H1 (cell line): ENCODE measurements at regions not wholly inside any gene's neighbourhood (a gene's known extent, or its start where the extent isn't known, plus 50 kb on each side); places are given as distances from the start of the nearest gene placed in this dataset.

ENCODE experiments used
- CTCF ChIA-PET: fragments of 300-600 bp; sonication (Branson Sonifier 250); formaldehyde crosslinking; loops from one replicate; lab custom pipeline; 2021; ENCODE audit not compliant: partially characterized antibody; lab: Charles Lee
- POLR2A ChIA-PET: fragments of 300-600 bp; sonication (Branson Sonifier 250); formaldehyde crosslinking; loops from one replicate; lab custom pipeline; 2021; ENCODE audit warnings: inconsistent platforms; ENCODE audit not compliant: partially characterized antibody; lab: Charles Lee
- DNase-seq, 2 experiments: peaks; one replicate each; pipeline versions ENCODE4 v3.0.0 to v3.0.0-alpha.2; 2010 to 2022; ENCODE audit warnings: low spot score in 2 of 2, low read depth in 1 of 2, mixed read lengths in 1 of 2
- FAIRE-seq: peaks from 2 replicates; lab custom pipeline; 2011; peaks lifted over from hg19 to GRCh38; lab: Jason Lieb, UNC
- H2AFZ ChIP-seq: 2 replicates; pipeline ENCODE4 v1.8.1; 2012; ENCODE audit warnings: low read length, inconsistent platforms
- H2AK5ac ChIP-seq: 2 replicates; pipeline ENCODE4 v1.6.1; 2013; ENCODE audit warnings: low read depth, low read length
- H2BK120ac ChIP-seq: replicated peaks from 2 replicates; pipeline ENCODE3; 2013; ENCODE audit warnings: low read depth, low read length, inconsistent platforms
- H2BK12ac ChIP-seq: 2 replicates; pipeline ENCODE4 v1.6.1; 2013; ENCODE audit warnings: low read depth, low read length
- H2BK15ac ChIP-seq: 2 replicates; pipeline ENCODE4 v1.6.1; 2013; ENCODE audit warnings: low read length
- H2BK20ac ChIP-seq: 2 replicates; pipeline ENCODE4 v1.6.1; 2013; ENCODE audit warnings: low read length
- H2BK5ac ChIP-seq: 2 replicates; pipeline ENCODE4 v1.6.1; 2013; ENCODE audit warnings: low read depth, low read length
- H3K14ac ChIP-seq: 2 replicates; pipeline ENCODE4 v1.6.1; 2013; ENCODE audit warnings: inconsistent platforms; ENCODE audit not compliant: insufficient read length
- H3K18ac ChIP-seq: 2 replicates; pipeline ENCODE4 v1.6.1; 2013; ENCODE audit warnings: low read length; ENCODE audit errors: extremely low read depth
- H3K23ac ChIP-seq: 2 replicates; pipeline ENCODE4 v1.6.1; 2013; ENCODE audit warnings: inconsistent platforms; ENCODE audit not compliant: insufficient read length
- H3K23me2 ChIP-seq: 2 replicates; pipeline ENCODE4 v1.6.1; 2013; ENCODE audit warnings: low read depth, low read length
- H3K27ac ChIP-seq: 2 replicates; pipeline ENCODE4 v1.6.1; 2011; ENCODE audit warnings: low read depth, low read length, inconsistent platforms
- H3K27me3 ChIP-seq, 4 experiments: replicated peaks in 1 of 4; 1 replicate in 1 of 4; 2 replicates in 3 of 4; pipeline versions ENCODE4 v1.6.1 to v1.8.1; 2011 to 2013; ENCODE audit warnings: low read length in 3 of 4, mild to moderate bottlenecking in 3 of 4, inconsistent platforms in 2 of 4, mixed read lengths in 2 of 4, moderate library complexity in 1 of 4; ENCODE audit not compliant: control insufficient read depth in 3 of 4, insufficient read depth in 3 of 4; ENCODE audit errors: extremely low read depth in 1 of 4
- H3K36me3 ChIP-seq, 4 experiments: 2 replicates each; pipeline versions ENCODE4 v1.6.1 to v1.8.1; 2011 to 2013; ENCODE audit warnings: mild to moderate bottlenecking in 4 of 4, low read length in 3 of 4, moderate library complexity in 2 of 4, control low read depth in 1 of 4, inconsistent platforms in 1 of 4; ENCODE audit not compliant: insufficient read depth in 4 of 4, control insufficient read depth in 2 of 4
- H3K4ac ChIP-seq: replicated peaks from 2 replicates; pipeline ENCODE3; 2013; ENCODE audit warnings: low read length, low read depth, mixed read lengths, inconsistent platforms; ENCODE audit not compliant: insufficient read length
- H3K4me1 ChIP-seq, 4 experiments: replicated peaks in 1 of 4; 1 replicate in 1 of 4; 2 replicates in 3 of 4; pipeline versions ENCODE4 v1.6.1 to v1.8.1; 2011 to 2013; ENCODE audit warnings: low read length in 3 of 4, inconsistent platforms in 2 of 4, mixed read lengths in 1 of 4; ENCODE audit not compliant: insufficient read depth in 4 of 4, control insufficient read depth in 3 of 4
- H3K4me2 ChIP-seq, 2 experiments: 2 replicates each; pipeline versions ENCODE4 v1.6.1 to v1.8.1; 2011 to 2013; ENCODE audit warnings: low read depth in 2 of 2, low read length in 2 of 2, control low read depth in 1 of 2, inconsistent platforms in 1 of 2, mild to moderate bottlenecking in 1 of 2; ENCODE audit not compliant: insufficient read depth in 1 of 2
- H3K4me3 ChIP-seq, 4 experiments: fragments of 200-600, 300-600 bp in 1 of 4; sonication (generic), shearing (Covaris generic), sonication (Bioruptor Twin) in 1 of 4; 2 replicates each; pipeline versions ENCODE4 v1.5.1 to v1.8.1; 2011 to 2016; ENCODE audit warnings: low read length in 4 of 4, low read depth in 3 of 4, control low read depth in 2 of 4, inconsistent platforms in 2 of 4, mild to moderate bottlenecking in 2 of 4, mixed read lengths in 1 of 4, moderate library complexity in 1 of 4; ENCODE audit not compliant: insufficient read depth in 2 of 4; ENCODE audit errors: extremely low read depth in 1 of 4
- H3K56ac ChIP-seq: replicated peaks from 2 replicates; pipeline ENCODE3; 2013; ENCODE audit warnings: low read depth, mild to moderate bottlenecking, mixed read lengths, low read length, inconsistent platforms; ENCODE audit not compliant: insufficient read length
- H3K79me1 ChIP-seq: 2 replicates; pipeline ENCODE4 v1.6.1; 2013; ENCODE audit warnings: low read depth, low read length, control low read depth
- H3K79me2 ChIP-seq, 2 experiments: 2 replicates each; pipeline versions ENCODE4 v1.6.1 to v1.8.1; 2012 to 2013; ENCODE audit warnings: low read length in 2 of 2, mild to moderate bottlenecking in 2 of 2, inconsistent platforms in 1 of 2; ENCODE audit not compliant: insufficient read depth in 2 of 2, control insufficient read depth in 1 of 2
- H3K9ac ChIP-seq, 4 experiments: replicated peaks in 1 of 4; 1 replicate in 1 of 4; 2 replicates in 3 of 4; pipeline versions ENCODE4 v1.6.1 to v1.8.1; 2011 to 2013; ENCODE audit warnings: low read depth in 3 of 4, low read length in 3 of 4, control low read depth in 2 of 4, mild to moderate bottlenecking in 2 of 4, moderate library complexity in 2 of 4, inconsistent platforms in 1 of 4; ENCODE audit errors: extremely low read depth in 1 of 4
- H3K9me3 ChIP-seq, 2 experiments: 2 replicates each; pipeline versions ENCODE4 v1.6.1 to v1.8.1; 2012 to 2013; ENCODE audit warnings: mild to moderate bottlenecking in 2 of 2, moderate library complexity in 2 of 2, control low read depth in 1 of 2, inconsistent platforms in 1 of 2, low read depth in 1 of 2, low read length in 1 of 2, mixed read lengths in 1 of 2; ENCODE audit not compliant: insufficient read depth in 2 of 2
- H4K20me1 ChIP-seq, 2 experiments: replicated peaks in 1 of 2; 2 replicates each; pipeline versions ENCODE3 to v1.8.1; 2011 to 2013; ENCODE audit warnings: inconsistent platforms in 2 of 2, low read length in 2 of 2, mild to moderate bottlenecking in 1 of 2; ENCODE audit not compliant: insufficient read depth in 2 of 2, control insufficient read depth in 1 of 2
- H4K5ac ChIP-seq: 2 replicates; pipeline ENCODE4 v1.6.1; 2013; ENCODE audit warnings: low read length, low read depth, mixed read lengths, inconsistent platforms; ENCODE audit not compliant: insufficient read length
- H4K8ac ChIP-seq: 2 replicates; pipeline ENCODE4 v1.8.0; 2013; ENCODE audit warnings: mild to moderate bottlenecking, moderate library complexity, low read length, inconsistent platforms; ENCODE audit not compliant: insufficient read depth; ENCODE audit errors: extremely low read depth
- H4K91ac ChIP-seq: replicated peaks from 2 replicates; pipeline ENCODE3; 2013; ENCODE audit warnings: low read length, mixed read lengths, inconsistent platforms; ENCODE audit not compliant: insufficient read length
- ASH2L ChIP-seq: fragments of 200-600, 300-600 bp; sonication (generic); IDR thresholded peaks from one replicate; pipeline ENCODE4 v1.7.1; 2017; ENCODE audit warnings: low read length
- CHD1 ChIP-seq: IDR thresholded peaks from 2 replicates; pipeline ENCODE4 v1.6.1; 2012; ENCODE audit warnings: low read depth, low read length, improper control_type of control experiment
- CHD2 ChIP-seq: IDR thresholded peaks from 2 replicates; pipeline ENCODE4 v1.6.1; 2012; ENCODE audit warnings: low read length, improper control_type of control experiment
- CREB1 ChIP-seq: IDR thresholded peaks from 2 replicates; pipeline ENCODE4 v1.6.1; 2012; ENCODE audit warnings: inconsistent platforms
- CTCF ChIP-seq, 3 experiments: IDR thresholded peaks; 1 replicate in 2 of 3; 2 replicates in 1 of 3; pipeline versions ENCODE4 v1.5.1 to v1.6.1; 2011; ENCODE audit warnings: low read length in 3 of 3, mild to moderate bottlenecking in 3 of 3, inconsistent platforms in 2 of 3, low read depth in 1 of 3, moderate library complexity in 1 of 3; ENCODE audit not compliant: insufficient read depth in 1 of 3; ENCODE audit errors: control extremely low read depth in 1 of 3
- GTF2F1 ChIP-seq: IDR thresholded peaks from 2 replicates; pipeline ENCODE4 v1.6.1; 2012; ENCODE audit warnings: low read depth, low read length, improper control_type of control experiment, borderline replicate concordance
- KDM1A ChIP-seq: fragments of 200-600, 300-600 bp; sonication (generic); IDR thresholded peaks from 2 replicates; pipeline ENCODE4 v1.7.1; 2016; ENCODE audit warnings: mild to moderate bottlenecking, low read length, borderline replicate concordance
- NANOG ChIP-seq: IDR thresholded peaks from 2 replicates; pipeline ENCODE4 v1.6.1; 2011; ENCODE audit warnings: low read length, low read depth, mild to moderate bottlenecking, inconsistent platforms; ENCODE audit not compliant: insufficient read depth, poor library complexity, severe bottlenecking
- PHF8 ChIP-seq: fragments of 200-600 bp; sonication (generic); conservative IDR thresholded peaks from 2 replicates; pipeline ENCODE4 v1.7.1; 2012; ENCODE audit warnings: low read depth, mild to moderate bottlenecking, inconsistent platforms, low read length, moderate library complexity
- SP1 ChIP-seq: IDR thresholded peaks from 2 replicates; pipeline ENCODE4 v1.6.1; 2011; ENCODE audit warnings: low read depth, low read length
- SUZ12 ChIP-seq: fragments of 200-600 bp; sonication (generic); IDR thresholded peaks from 2 replicates; pipeline ENCODE4 v1.6.1; 2012; ENCODE audit warnings: mild to moderate bottlenecking, inconsistent platforms, low read length, moderate library complexity, mixed read lengths
- WGBS, 2 experiments: shearing (Covaris generic) in 1 of 2; methylation state at CpG; one replicate each; pipeline versions ENCODE4 v1.1.6 to v1.1.7; 2013 to 2015; ENCODE audit warnings: low lambda C conversion rate in 2 of 2, mixed read lengths in 2 of 2, inconsistent platforms in 1 of 2, low coverage in 1 of 2, missing lambda C conversion rate in 1 of 2; ENCODE audit not compliant: insufficient replicate concordance in 2 of 2, insufficient coverage in 1 of 2, insufficient read length in 1 of 2; ENCODE audit errors: extremely low coverage in 1 of 2, missing lambda C conversion rate in 1 of 2; 5-methylcytosine and 5-hydroxymethylcytosine counted together

GRCh38 chr3:163045945-163046344, 1549.3 kb downstream of the OTOL1 start:
- Histone ChIP-seq H4K20me1 (no peaks in the 10 kb centered on the region), H3K14ac (no peak overlapping the region)
- no peak for FAIRE-seq

More at GRCh38 chr3:163045945-163046344, 1549.3 kb downstream of the OTOL1 start:
- Histone ChIP-seq H3K27ac (no peak overlapping the region), H3K4me3 (no peak overlapping the region), H2BK15ac (no peak overlapping the region), H3K56ac (no peak overlapping the region), H3K36me3 (no peaks in the 10 kb centered on the region; a peak in 1 of 8 replicates), H3K23me2 (no peaks in the 10 kb centered on the region), H2BK12ac (no peak overlapping the region), H3K4me2 (no peak overlapping the region), H2AFZ (no peak overlapping the region), H3K79me2 (no peaks in the 10 kb centered on the region), H2BK20ac (no peak overlapping the region), H3K9ac (no peak overlapping the region), H3K79me1 (no peaks in the 10 kb centered on the region), H3K4ac (no peak overlapping the region), H3K9me3 (peaks cover 0 to 7% of the 10 kb centered on the region in 2 experiments; a peak in 1 of 4 replicates), H3K18ac (no peak overlapping the region), H4K8ac (no peak overlapping the region), H3K27me3 (no peaks in the 10 kb centered on the region), H3K4me1 (no peaks in the 10 kb centered on the region), H3K23ac (no peak overlapping the region), H4K91ac (no peak overlapping the region), H2AK5ac (no peak overlapping the region), H2BK120ac (no peak overlapping the region), H2BK5ac (no peak overlapping the region), H4K5ac (no peak overlapping the region)
- 96% methylated on average over 2 of the region's 2 CpGs; no CpG with 5 or more reads in 1 of the 2 experiments for WGBS, 2 experiments
- no peak for DNase-seq
- TF ChIP-seq GTF2F1: no peak
- TF ChIP-seq PHF8: no peak
- TF ChIP-seq ASH2L: no peak
- TF ChIP-seq SP1: no peak
- TF ChIP-seq CHD1: no peak
- TF ChIP-seq CHD2: no peak
- TF ChIP-seq KDM1A: no peak
- no peak for TF ChIP-seq SUZ12
- TF ChIP-seq CTCF (IDR thresholded peaks at IDR 0.05; ENCODE audit: control extremely low read depth in 1 of 3, insufficient read depth in 1 of 3, low read depth in 1 of 3, low read length in 3 of 3): no peak
- no peak for TF ChIP-seq NANOG
- no peak for TF ChIP-seq CREB1
- POLR2A ChIA-PET: no interaction called here
- CTCF ChIA-PET: interaction anchor here (1.1 to 2.8 kb wide), 3 partner anchors 9 to 29 kb away, joined by 3 to 8 read pairs (median 4); no protein-coding TSS in a partner anchor
